Thoracic aorta (tissue), 2 donors: ENCODE measurements at regions not wholly inside any gene's neighbourhood (a gene's known extent, or its start where the extent isn't known, plus 50 kb on each side); places are given as distances from the start of the nearest gene placed in this dataset.

Experiments
- ATAC-seq: fragments of 150-250 bp; one replicate; pipeline ENCODE4 v1.8.0; 2017; ENCODE audit warnings: low read depth; ENCODE audit not compliant: insufficient number of reproducible peaks, low FRiP score
- DNase-seq: peaks from one replicate; pipeline ENCODE4 v3.0.0-alpha.2; 2020; ENCODE audit warnings: low spot score
- H3K27ac ChIP-seq, 2 donors: fragments of 200-600 bp; sonication (generic); 1 replicate in 1 of 2; 2 replicates in 1 of 2; pipeline ENCODE4 v1.5.1; 2016; ENCODE audit warnings: mild to moderate bottlenecking in 2 of 2, moderate library complexity in 2 of 2
- H3K27me3 ChIP-seq: fragments of 200-600 bp; sonication (generic); replicated peaks from 2 replicates; pipeline ENCODE4 v1.6.0; 2016; ENCODE audit warnings: mild to moderate bottlenecking; ENCODE audit not compliant: insufficient read depth
- H3K36me3 ChIP-seq: fragments of 200-600 bp; sonication (generic); one replicate; pipeline ENCODE4 v1.5.1; 2016
- H3K4me1 ChIP-seq, 2 donors: fragments of 200-600 bp; sonication (generic); 1 replicate in 1 of 2; 2 replicates in 1 of 2; pipeline versions ENCODE4 v1.5.1 to v1.6.0; 2016; ENCODE audit warnings: low read depth in 2 of 2, mild to moderate bottlenecking in 1 of 2; ENCODE audit not compliant: control insufficient read depth in 1 of 2
- H3K4me3 ChIP-seq: fragments of 200-600 bp; sonication (generic); 2 replicates; pipeline ENCODE4 v1.5.1; 2016; ENCODE audit warnings: mild to moderate bottlenecking
- H3K9me3 ChIP-seq: fragments of 200-600 bp; sonication (generic); 2 replicates; pipeline ENCODE4 v1.5.1; 2016
- TF ChIP-seq, protein P1 (sequence below): fragments of 200-600 bp; sonication (generic); IDR thresholded peaks from one replicate; pipeline ENCODE4 v1.5.1; 2019; ENCODE audit warnings: antibody characterized with exemption

DNA sequence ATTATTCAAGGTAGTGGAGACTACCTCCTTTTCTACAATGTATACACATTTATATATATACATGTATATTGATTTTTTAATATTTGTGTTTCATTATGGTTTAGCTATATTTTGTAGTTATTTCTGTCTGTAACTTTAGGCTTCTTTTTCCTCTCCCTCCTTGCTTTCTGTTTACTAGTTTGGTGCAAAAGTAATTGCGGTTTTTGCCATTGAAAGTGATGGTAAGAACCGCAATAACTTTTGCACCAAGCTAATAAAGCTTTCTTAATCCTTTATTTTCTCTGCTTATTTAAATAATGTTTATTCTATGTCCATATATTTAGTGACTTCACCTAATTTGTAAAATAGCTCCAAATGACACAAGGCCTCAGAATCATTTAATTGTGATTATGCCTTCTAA is 195.3 kb upstream of the PLSCR5 start:
- no peak for DNase-seq
- TF ChIP-seq, protein P1, sequence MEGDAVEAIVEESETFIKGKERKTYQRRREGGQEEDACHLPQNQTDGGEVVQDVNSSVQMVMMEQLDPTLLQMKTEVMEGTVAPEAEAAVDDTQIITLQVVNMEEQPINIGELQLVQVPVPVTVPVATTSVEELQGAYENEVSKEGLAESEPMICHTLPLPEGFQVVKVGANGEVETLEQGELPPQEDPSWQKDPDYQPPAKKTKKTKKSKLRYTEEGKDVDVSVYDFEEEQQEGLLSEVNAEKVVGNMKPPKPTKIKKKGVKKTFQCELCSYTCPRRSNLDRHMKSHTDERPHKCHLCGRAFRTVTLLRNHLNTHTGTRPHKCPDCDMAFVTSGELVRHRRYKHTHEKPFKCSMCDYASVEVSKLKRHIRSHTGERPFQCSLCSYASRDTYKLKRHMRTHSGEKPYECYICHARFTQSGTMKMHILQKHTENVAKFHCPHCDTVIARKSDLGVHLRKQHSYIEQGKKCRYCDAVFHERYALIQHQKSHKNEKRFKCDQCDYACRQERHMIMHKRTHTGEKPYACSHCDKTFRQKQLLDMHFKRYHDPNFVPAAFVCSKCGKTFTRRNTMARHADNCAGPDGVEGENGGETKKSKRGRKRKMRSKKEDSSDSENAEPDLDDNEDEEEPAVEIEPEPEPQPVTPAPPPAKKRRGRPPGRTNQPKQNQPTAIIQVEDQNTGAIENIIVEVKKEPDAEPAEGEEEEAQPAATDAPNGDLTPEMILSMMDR = no peak
- Histone ChIP-seq H3K27me3 (no peaks in the 10 kb centered on the region), H3K9me3 (no peaks in the 10 kb centered on the region), H3K4me3 (no peak overlapping the region), H3K27ac (no peak overlapping the region), H3K4me1 (no peaks in the 10 kb centered on the region), H3K36me3 (no peaks in the 10 kb centered on the region)
- ATAC-seq = no peak

DNA sequence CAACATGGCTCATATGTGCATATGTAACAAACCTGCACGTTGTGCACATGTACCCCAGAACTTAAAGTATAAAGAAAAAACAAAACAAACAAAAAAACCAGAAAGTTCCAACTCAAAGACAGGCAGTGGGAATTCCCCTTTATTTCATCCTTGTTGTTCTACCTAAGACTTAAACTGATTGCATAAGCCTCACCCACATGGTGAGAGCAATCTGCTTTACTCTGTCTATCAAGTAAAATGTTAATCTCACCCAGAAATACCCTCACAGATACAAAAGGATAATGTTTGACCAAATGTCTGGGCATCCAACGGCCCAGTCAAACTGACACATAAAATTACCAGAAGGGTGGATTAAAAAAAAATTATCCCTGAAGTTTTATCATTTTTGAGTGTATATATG is 190.9 kb upstream of the PLSCR5 start:
- TF ChIP-seq, protein P1 = no peak

GRCh38 chr3:146783446-146783845 is 178.3 kb upstream of the PLSCR5 start:
- no peak overlapping the region for H3K4me3 ChIP-seq
- no peaks in the 10 kb centered on the region for H3K36me3 ChIP-seq
- no peaks in the 10 kb centered on the region for H3K9me3 ChIP-seq
- no peak overlapping the region for H3K27ac ChIP-seq
- DNase-seq (no peak), ATAC-seq (no peak)
- TF ChIP-seq, protein P1 = no peak
- no peaks in the 10 kb centered on the region for H3K27me3 ChIP-seq
- H3K4me1 ChIP-seq = peaks cover 5 to 6% of the 10 kb centered on the region in 2 donors

More for the DNA sequence above, 190.9 kb upstream of the PLSCR5 start:
- H3K4me1 ChIP-seq = no peaks in the 10 kb centered on the region
- no peak overlapping the region for H3K4me3 ChIP-seq
- no peaks in the 10 kb centered on the region for H3K9me3 ChIP-seq
- ATAC-seq (no peak), DNase-seq (no peak)
- H3K27ac ChIP-seq = no peak overlapping the region
- H3K27me3 ChIP-seq = no peaks in the 10 kb centered on the region
- no peaks in the 10 kb centered on the region for H3K36me3 ChIP-seq

DNA sequence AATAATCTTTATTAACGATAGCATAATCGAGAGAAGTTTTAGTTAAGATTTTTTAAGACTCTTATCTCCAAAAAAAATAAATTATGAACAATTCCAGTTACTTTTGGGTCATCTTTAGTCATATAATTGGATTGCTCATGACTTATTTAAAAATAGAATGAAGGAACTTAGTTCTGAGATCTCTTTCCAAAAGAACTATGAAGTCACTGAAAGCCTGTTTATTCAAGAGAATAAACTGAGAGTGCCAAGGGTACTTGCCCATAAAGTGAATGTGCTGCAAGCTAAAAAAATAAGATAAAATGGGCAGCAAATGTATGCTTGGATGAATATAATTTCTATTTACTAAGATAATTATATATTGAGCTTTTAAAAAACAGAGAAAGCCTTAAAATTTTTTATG is 176.5 kb upstream of the PLSCR5 start:
- ATAC-seq (no peak), DNase-seq (no peak)
- Histone ChIP-seq H3K27me3 (no peaks in the 10 kb centered on the region), H3K27ac (no peak overlapping the region), H3K4me1 (peaks cover 5 to 6% of the 10 kb centered on the region in 2 donors), H3K4me3 (peak overlapping the region; percentile 3), H3K9me3 (no peaks in the 10 kb centered on the region), H3K36me3 (no peaks in the 10 kb centered on the region)
- TF ChIP-seq, protein P1 = no peak

DNA sequence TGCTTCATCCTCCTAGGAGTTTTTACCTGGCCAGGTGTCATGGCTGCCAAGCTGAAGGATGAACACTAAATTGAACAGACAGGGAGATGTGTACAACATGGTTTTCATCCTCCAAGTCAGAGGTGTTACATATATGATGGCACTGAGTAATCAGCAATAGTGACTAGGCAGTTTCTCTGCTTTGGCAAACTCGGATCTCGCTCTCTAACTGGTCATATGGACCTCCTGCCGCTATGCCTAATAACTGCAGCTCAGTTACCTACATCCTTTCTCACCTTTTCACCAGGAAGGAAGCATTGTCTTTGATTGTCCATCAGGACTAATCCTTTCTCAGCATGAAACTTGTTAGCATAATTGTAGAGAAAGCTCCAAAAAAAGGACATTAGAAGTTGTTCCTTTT is 175.9 kb upstream of the PLSCR5 start:
- H3K9me3 ChIP-seq = no peaks in the 10 kb centered on the region
- no peak for DNase-seq
- TF ChIP-seq, protein P1 = no peak
- no peaks in the 10 kb centered on the region for H3K27me3 ChIP-seq
- H3K4me3 ChIP-seq = peak overlapping the region; percentile 3
- peaks cover 5 to 6% of the 10 kb centered on the region in 2 donors for H3K4me1 ChIP-seq
- no peak for ATAC-seq
- H3K36me3 ChIP-seq = no peaks in the 10 kb centered on the region
- no peak overlapping the region for H3K27ac ChIP-seq
